ENCODE measurements at regions not wholly inside any gene's neighbourhood (a gene's known extent, or its start where the extent isn't known, plus 50 kb on each side); places are given as distances from the start of the nearest gene placed in this dataset.

- DNase-seq (ENCODE audit: extremely low read depth in 1 of 4, low spot score in 3 of 4) (no peak), ATAC-seq (no peak), FAIRE-seq (no peak)
- ChIA-PET POLR2A (interaction anchor here (1.0 kb wide), 1 partner anchor 9 kb away, joined by 3 read pairs; no protein-coding TSS in a partner anchor), CTCF (ENCODE audit: low intra/inter-chr PET ratio) (no interaction called here)
- in situ Hi-C loops (cut with MboI), result no loop called here
- Histone ChIP-seq H3K79me2 (ENCODE audit: control insufficient read depth, insufficient read depth, low read length) (no peaks in the 10 kb centered on the region), H3K4me2 (ENCODE audit: insufficient read depth, low read length) (no peak overlapping the region), H3K27ac (ENCODE audit: extremely low read depth, low read depth, low read length) (no peak overlapping the region), H3K4me3 (no peak overlapping the region), H3K9me3 (replicated peaks; ENCODE audit: control insufficient read depth, insufficient read depth, low read depth, low read length) (no peaks in the 10 kb centered on the region; the same call in 1 of the 2 replicates), H3K9ac (ENCODE audit: insufficient read depth in 1 of 2, low read depth in 2 of 2, low read length in 2 of 2) (no peak overlapping the region), H3K36me3 (ENCODE audit: control insufficient read depth, insufficient read depth, low read length) (no peaks in the 10 kb centered on the region), H3K4me1 (replicated peaks in 1 of 2; ENCODE audit: control insufficient read depth in 2 of 2, insufficient read depth in 2 of 2, low read length in 2 of 2) (no peaks in the 10 kb centered on the region), H4K20me1 (replicated peaks; ENCODE audit: control insufficient read depth, insufficient read depth, low read length) (no peaks in the 10 kb centered on the region), H3K27me3 (ENCODE audit: control insufficient read depth in 2 of 2, insufficient read depth in 2 of 2, low read length in 2 of 2) (no peaks in the 10 kb centered on the region), H3K9me1 (ENCODE audit: control insufficient read depth, insufficient read depth, low read length) (no peaks in the 10 kb centered on the region), H2AFZ (ENCODE audit: low read depth, low read length) (no peak overlapping the region)
- WGBS (ENCODE audit: insufficient coverage, low coverage, missing lambda C conversion rate), result under 1% methylated on average over 3 of the region's 3 CpGs
- no peak for TF ChIP-seq GTF2E2 (tag; IDR thresholded peaks at IDR 0.05)
- BruUV-seq (replicated peaks), result no TSS peak
- intact Hi-C loops (cut with micrococcal nuclease), result no loop called here
Observed at GRCh38 chr13:89951341-89951740, 1396.1 kb upstream of the MIR17HG start.

DNA sequence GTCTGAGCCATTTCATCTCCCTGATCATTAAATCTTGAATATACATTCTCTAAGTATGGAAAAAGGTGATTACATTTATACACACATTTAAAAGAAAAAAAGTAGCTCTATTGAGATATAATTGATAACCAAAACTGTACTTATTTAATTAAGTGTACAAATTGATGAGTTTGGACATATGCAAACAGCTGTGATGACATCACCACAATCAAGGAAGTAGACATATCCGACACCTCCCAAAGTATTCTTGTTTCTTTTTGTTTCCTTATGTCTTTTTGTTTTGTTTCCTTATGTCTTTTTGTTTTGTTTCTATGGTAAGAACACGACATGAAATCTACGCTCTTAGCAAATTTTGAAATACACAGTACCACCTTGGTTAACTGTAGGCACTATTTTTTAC lies 1393.9 kb upstream of the MIR17HG start:
- ATAC-seq (no peak), FAIRE-seq (no peak), DNase-seq (ENCODE audit: extremely low read depth in 1 of 4, low spot score in 3 of 4) (no peak)
- H3K4me1 ChIP-seq (replicated peaks in 1 of 2; ENCODE audit: control insufficient read depth in 2 of 2, insufficient read depth in 2 of 2, low read length in 2 of 2), result no peaks in the 10 kb centered on the region
- no peaks in the 10 kb centered on the region; the same call in 1 of the 2 replicates for H3K9me3 ChIP-seq (replicated peaks; ENCODE audit: control insufficient read depth, insufficient read depth, low read depth, low read length)
- in situ Hi-C loops (cut with MboI), result no loop called here
- TF ChIP-seq, protein P1, sequence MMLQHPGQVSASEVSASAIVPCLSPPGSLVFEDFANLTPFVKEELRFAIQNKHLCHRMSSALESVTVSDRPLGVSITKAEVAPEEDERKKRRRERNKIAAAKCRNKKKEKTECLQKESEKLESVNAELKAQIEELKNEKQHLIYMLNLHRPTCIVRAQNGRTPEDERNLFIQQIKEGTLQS (IDR thresholded peaks at IDR 0.05), result peak; percentile 59; the same call in 1 of the 2 replicates
- TF ChIP-seq, protein P1 (CRISPR knock-in tag; conservative IDR thresholded peaks at IDR 0.05), result no peak
- TF ChIP-seq ZNF184 (CRISPR knock-in tag; IDR thresholded peaks at IDR 0.05) (no peak), ZNF780A (CRISPR knock-in tag; IDR thresholded peaks at IDR 0.05) (0 out of 2 replicates have a peak, but pooled peaks have one; percentile 7)
- H3K79me2 ChIP-seq (ENCODE audit: control insufficient read depth, insufficient read depth, low read length), result no peaks in the 10 kb centered on the region
- no peaks in the 10 kb centered on the region for H4K20me1 ChIP-seq (replicated peaks; ENCODE audit: control insufficient read depth, insufficient read depth, low read length)
- no peak overlapping the region for H3K9ac ChIP-seq (ENCODE audit: insufficient read depth in 1 of 2, low read depth in 2 of 2, low read length in 2 of 2)
- H3K27ac ChIP-seq (ENCODE audit: extremely low read depth, low read depth, low read length), result no peak overlapping the region
- H3K4me3 ChIP-seq, result no peak overlapping the region
- no peaks in the 10 kb centered on the region for H3K27me3 ChIP-seq (ENCODE audit: control insufficient read depth in 2 of 2, insufficient read depth in 2 of 2, low read length in 2 of 2)
- BruUV-seq (replicated peaks), result no TSS peak
- intact Hi-C loops (cut with micrococcal nuclease), result no loop called here
- H3K36me3 ChIP-seq (ENCODE audit: control insufficient read depth, insufficient read depth, low read length), result no peaks in the 10 kb centered on the region
- WGBS (ENCODE audit: insufficient coverage, low coverage, missing lambda C conversion rate), result 0% methylated on average over 3 of the region's 3 CpGs
- ChIA-PET POLR2A (interaction anchor here (1.0 kb wide), 1 partner anchor 16 kb away, joined by 4 read pairs; no protein-coding TSS in a partner anchor), CTCF (ENCODE audit: low intra/inter-chr PET ratio) (interaction anchor here (1.3 kb wide), 1 partner anchor 8 kb away, joined by 3 read pairs; no protein-coding TSS in a partner anchor)
- no peaks in the 10 kb centered on the region for H3K9me1 ChIP-seq (ENCODE audit: control insufficient read depth, insufficient read depth, low read length)
- H3K4me2 ChIP-seq (ENCODE audit: insufficient read depth, low read length), result no peak overlapping the region
- no peak overlapping the region for H2AFZ ChIP-seq (ENCODE audit: low read depth, low read length)

Data from K562 (cell line).